GM12878 (cell line): ENCODE measurements at regions not wholly inside any gene's neighbourhood (a gene's known extent, or its start where the extent isn't known, plus 50 kb on each side); places are given as distances from the start of the nearest gene placed in this dataset.

Experiments
- POLR2AphosphoS5 ChIP-seq: IDR thresholded peaks from 2 replicates; pipeline ENCODE4 v1.6.1; 2011; ENCODE audit warnings: mild to moderate bottlenecking, low read length, inconsistent platforms
- SUPT20H ChIP-seq: IDR thresholded peaks from 2 replicates; pipeline ENCODE4 v1.6.1; 2011; ENCODE audit warnings: low read depth, mild to moderate bottlenecking, low read length, moderate library complexity, borderline replicate concordance; ENCODE audit not compliant: control insufficient read depth
- ZZZ3 ChIP-seq: IDR thresholded peaks from 2 replicates; pipeline ENCODE4 v1.6.1; 2011; ENCODE audit warnings: low read depth; ENCODE audit not compliant: control insufficient read depth, insufficient read length
- TF ChIP-seq, protein P1 (sequence below): fragments of 450-650 bp; IDR thresholded peaks from 2 replicates; pipeline ENCODE4 v1.6.1; 2017; ENCODE audit warnings: mild to moderate bottlenecking, low read depth, inconsistent platforms; ENCODE audit not compliant: poor library complexity, severe bottlenecking
- TF ChIP-seq, protein P2 (sequence below), 3 experiments: IDR thresholded peaks in 2 of 3; conservative IDR thresholded peaks in 1 of 3; 2 replicates each; pipeline ENCODE4 v1.5.1; 2011; ENCODE audit warnings: low read depth in 3 of 3, low read length in 3 of 3, mild to moderate bottlenecking in 3 of 3, control low read depth in 2 of 3, moderate library complexity in 2 of 3, inconsistent platforms in 1 of 3, mixed read lengths in 1 of 3; ENCODE audit not compliant: control insufficient read depth in 2 of 3, insufficient read depth in 1 of 3; ENCODE audit errors: extremely low read depth in 1 of 3

DNA sequence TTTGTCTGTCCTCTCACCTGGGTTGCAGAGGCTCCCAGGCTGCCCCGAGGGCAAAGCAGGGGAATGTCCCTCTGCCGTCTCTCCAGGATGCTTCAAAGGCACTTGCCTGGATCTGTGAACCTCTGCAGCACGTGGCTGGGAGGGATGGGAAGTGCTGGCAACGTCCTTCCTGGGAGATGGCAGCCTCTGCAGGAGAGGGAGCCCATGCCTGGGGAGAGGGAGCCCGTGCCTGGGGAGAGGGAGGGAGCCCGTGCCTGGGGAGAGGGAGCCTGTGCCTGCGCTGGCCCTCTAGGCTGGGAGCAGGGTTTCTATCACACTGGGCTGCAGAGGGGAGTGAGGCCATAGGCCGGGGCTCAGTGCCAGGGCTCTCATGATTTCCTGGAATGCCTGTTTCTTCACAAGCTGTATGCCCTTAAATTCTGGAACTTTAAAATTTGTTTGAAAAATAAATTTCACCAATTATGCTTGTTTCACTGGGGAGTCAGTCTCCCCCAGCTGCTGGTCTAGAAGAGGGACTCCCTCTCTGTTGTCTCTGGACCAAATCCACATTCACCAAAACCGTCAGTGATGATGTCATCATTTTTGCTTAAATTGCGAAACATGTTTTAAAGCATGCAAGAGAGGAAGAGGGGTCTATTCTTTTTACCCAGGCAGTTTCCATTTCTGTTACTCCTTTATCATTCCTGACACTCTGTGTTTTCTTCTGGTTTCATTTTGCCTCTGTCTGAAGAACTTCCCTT lies 135.7 kb downstream of the DNAJB6 start:
- TF ChIP-seq, protein P1, sequence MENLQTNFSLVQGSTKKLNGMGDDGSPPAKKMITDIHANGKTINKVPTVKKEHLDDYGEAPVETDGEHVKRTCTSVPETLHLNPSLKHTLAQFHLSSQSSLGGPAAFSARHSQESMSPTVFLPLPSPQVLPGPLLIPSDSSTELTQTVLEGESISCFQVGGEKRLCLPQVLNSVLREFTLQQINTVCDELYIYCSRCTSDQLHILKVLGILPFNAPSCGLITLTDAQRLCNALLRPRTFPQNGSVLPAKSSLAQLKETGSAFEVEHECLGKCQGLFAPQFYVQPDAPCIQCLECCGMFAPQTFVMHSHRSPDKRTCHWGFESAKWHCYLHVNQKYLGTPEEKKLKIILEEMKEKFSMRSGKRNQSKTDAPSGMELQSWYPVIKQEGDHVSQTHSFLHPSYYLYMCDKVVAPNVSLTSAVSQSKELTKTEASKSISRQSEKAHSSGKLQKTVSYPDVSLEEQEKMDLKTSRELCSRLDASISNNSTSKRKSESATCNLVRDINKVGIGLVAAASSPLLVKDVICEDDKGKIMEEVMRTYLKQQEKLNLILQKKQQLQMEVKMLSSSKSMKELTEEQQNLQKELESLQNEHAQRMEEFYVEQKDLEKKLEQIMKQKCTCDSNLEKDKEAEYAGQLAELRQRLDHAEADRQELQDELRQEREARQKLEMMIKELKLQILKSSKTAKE = no peak
- TF ChIP-seq, protein P2, sequence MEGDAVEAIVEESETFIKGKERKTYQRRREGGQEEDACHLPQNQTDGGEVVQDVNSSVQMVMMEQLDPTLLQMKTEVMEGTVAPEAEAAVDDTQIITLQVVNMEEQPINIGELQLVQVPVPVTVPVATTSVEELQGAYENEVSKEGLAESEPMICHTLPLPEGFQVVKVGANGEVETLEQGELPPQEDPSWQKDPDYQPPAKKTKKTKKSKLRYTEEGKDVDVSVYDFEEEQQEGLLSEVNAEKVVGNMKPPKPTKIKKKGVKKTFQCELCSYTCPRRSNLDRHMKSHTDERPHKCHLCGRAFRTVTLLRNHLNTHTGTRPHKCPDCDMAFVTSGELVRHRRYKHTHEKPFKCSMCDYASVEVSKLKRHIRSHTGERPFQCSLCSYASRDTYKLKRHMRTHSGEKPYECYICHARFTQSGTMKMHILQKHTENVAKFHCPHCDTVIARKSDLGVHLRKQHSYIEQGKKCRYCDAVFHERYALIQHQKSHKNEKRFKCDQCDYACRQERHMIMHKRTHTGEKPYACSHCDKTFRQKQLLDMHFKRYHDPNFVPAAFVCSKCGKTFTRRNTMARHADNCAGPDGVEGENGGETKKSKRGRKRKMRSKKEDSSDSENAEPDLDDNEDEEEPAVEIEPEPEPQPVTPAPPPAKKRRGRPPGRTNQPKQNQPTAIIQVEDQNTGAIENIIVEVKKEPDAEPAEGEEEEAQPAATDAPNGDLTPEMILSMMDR (IDR thresholded peaks at IDR 0.05 in 2 of 3, conservative IDR thresholded peaks at IDR 0.05 in 1 of 3; ENCODE audit: control insufficient read depth in 2 of 3, extremely low read depth in 1 of 3, insufficient read depth in 1 of 3, low read depth in 3 of 3, low read length in 3 of 3) = no peak
- no peak for TF ChIP-seq POLR2AphosphoS5
- no peak for TF ChIP-seq SUPT20H
- no peak for TF ChIP-seq ZZZ3
